Tibial artery (tissue), 4 donors: ENCODE measurements at regions not wholly inside any gene's neighbourhood (a gene's known extent, or its start where the extent isn't known, plus 50 kb on each side); places are given as distances from the start of the nearest gene placed in this dataset.

Experiments used
- DNase-seq, 2 donors: peaks; one replicate each; pipeline ENCODE4 v3.0.0-alpha.2; 2019
- H3K27ac ChIP-seq, 2 donors: fragments of 200-600 bp; sonication (generic) in 1 of 2; 1 replicate in 1 of 2; 2 replicates in 1 of 2; pipeline ENCODE4 v1.5.1; 2018 to 2019; ENCODE audit warnings: mild to moderate bottlenecking in 1 of 2
- H3K27me3 ChIP-seq, 2 donors: fragments of 200-600 bp; sonication (generic) in 1 of 2; one replicate each; pipeline versions ENCODE4 v1.5.1 to v1.6.0; 2016 to 2019
- H3K36me3 ChIP-seq, 3 donors: fragments of 200-600 bp; sonication (generic) in 2 of 3; one replicate each; pipeline ENCODE4 v1.5.1; 2016 to 2019; ENCODE audit warnings: mild to moderate bottlenecking in 2 of 3
- H3K4me1 ChIP-seq, 4 donors: fragments of 200-600 bp; sonication (generic) in 2 of 4; 1 replicate in 3 of 4; 2 replicates in 1 of 4; pipeline ENCODE4 v1.5.1; 2016 to 2019
- H3K4me3 ChIP-seq, 2 donors: fragments of 200-600 bp; sonication (generic) in 1 of 2; 1 replicate in 1 of 2; 2 replicates in 1 of 2; pipeline ENCODE4 v1.5.1; 2018 to 2019; ENCODE audit warnings: mild to moderate bottlenecking in 2 of 2
- H3K9me3 ChIP-seq, 3 donors: fragments of 200-600 bp; sonication (generic) in 1 of 3; one replicate each; pipeline ENCODE4 v1.5.1; 2016 to 2019
- CTCF ChIP-seq, 2 experiments: fragments of 200-600 bp in 1 of 2; fragments of 450-650 bp in 1 of 2; IDR thresholded peaks; one replicate each; pipeline ENCODE4 v1.5.1; 2017 to 2019; ENCODE audit warnings: antibody characterized with exemption in 2 of 2, mild to moderate bottlenecking in 1 of 2, moderate library complexity in 1 of 2
- intact Hi-C: fragments of 100-400 bp; cut with DNase I; formaldehyde crosslinking; loops from one replicate; pipeline ENCODE4 v1.15.0; 2023; ENCODE audit warnings: low total_unique reads

- Histone ChIP-seq H3K4me3 (no peak overlapping the region), H3K27ac (no peak overlapping the region), H3K36me3 (no peaks in the 10 kb centered on the region), H3K9me3 (no peaks in the 10 kb centered on the region), H3K4me1 (no peaks in the 10 kb centered on the region), H3K27me3 (no peaks in the 10 kb centered on the region)
- DNase-seq: no peak
- intact Hi-C loops: no loop called here
- no peak for TF ChIP-seq CTCF (IDR thresholded peaks at IDR 0.05)
Observed at GRCh38 chr18:39051013-39051412, 1485.4 kb upstream of the CELF4 start.

- no peaks in the 10 kb centered on the region for H3K27me3 ChIP-seq
- no peak overlapping the region for H3K4me3 ChIP-seq
- intact Hi-C loops: no loop called here
- no peak overlapping the region for H3K27ac ChIP-seq
- H3K9me3 ChIP-seq: no peaks in the 10 kb centered on the region
- DNase-seq: no peak
- H3K4me1 ChIP-seq: no peaks in the 10 kb centered on the region
- H3K36me3 ChIP-seq: no peaks in the 10 kb centered on the region
- TF ChIP-seq CTCF (IDR thresholded peaks at IDR 0.05): no peak
Observed at GRCh38 chr18:39039813-39040212, 1474.2 kb upstream of the CELF4 start.

- H3K4me3 ChIP-seq: no peak overlapping the region
- intact Hi-C loops: no loop called here
- no peaks in the 10 kb centered on the region for H3K9me3 ChIP-seq
- no peaks in the 10 kb centered on the region for H3K27me3 ChIP-seq
- TF ChIP-seq CTCF (IDR thresholded peaks at IDR 0.05): no peak
- H3K36me3 ChIP-seq: no peaks in the 10 kb centered on the region
- H3K27ac ChIP-seq: no peak overlapping the region
- H3K4me1 ChIP-seq: no peaks in the 10 kb centered on the region
- no peak for DNase-seq
Observed at GRCh38 chr18:39037925-39038324, 1472.3 kb upstream of the CELF4 start.

GRCh38 chr18:39033312-39033711, 1467.7 kb upstream of the CELF4 start:
- Histone ChIP-seq H3K27ac (no peak overlapping the region), H3K9me3 (no peaks in the 10 kb centered on the region), H3K27me3 (no peaks in the 10 kb centered on the region), H3K36me3 (no peaks in the 10 kb centered on the region), H3K4me3 (no peak overlapping the region), H3K4me1 (no peaks in the 10 kb centered on the region)
- no peak for DNase-seq
- intact Hi-C loops: no loop called here
- no peak for TF ChIP-seq CTCF (IDR thresholded peaks at IDR 0.05)

- Histone ChIP-seq H3K4me1 (no peaks in the 10 kb centered on the region), H3K27ac (no peak overlapping the region), H3K4me3 (no peak overlapping the region), H3K27me3 (no peaks in the 10 kb centered on the region), H3K36me3 (no peaks in the 10 kb centered on the region), H3K9me3 (no peaks in the 10 kb centered on the region)
- no peak for DNase-seq
- intact Hi-C loops: no loop called here
- no peak for TF ChIP-seq CTCF (IDR thresholded peaks at IDR 0.05)
Observed at GRCh38 chr18:39031647-39032046, 1466.0 kb upstream of the CELF4 start.

- Histone ChIP-seq H3K4me3 (no peak overlapping the region), H3K27ac (no peak overlapping the region), H3K36me3 (no peaks in the 10 kb centered on the region), H3K9me3 (no peaks in the 10 kb centered on the region), H3K4me1 (no peaks in the 10 kb centered on the region), H3K27me3 (no peaks in the 10 kb centered on the region)
- intact Hi-C loops: no loop called here
- no peak for TF ChIP-seq CTCF (IDR thresholded peaks at IDR 0.05)
- no peak for DNase-seq
Observed at GRCh38 chr18:39030124-39030655, 1464.6 kb upstream of the CELF4 start.
